Occipital lobe (tissue), 1 donor: ENCODE measurements at regions not wholly inside any gene's neighbourhood (a gene's known extent, or its start where the extent isn't known, plus 50 kb on each side); places are given as distances from the start of the nearest gene placed in this dataset.

Experiments used
- DNase-seq: peaks from one replicate; lab custom pipeline; 2025; lab: John Stamatoyannopoulos, UW

GRCh38 chr6:167674486-167674885 lies 152.2 kb upstream of the AFDN start:
- no peak for DNase-seq

- DNase-seq = no peak
Measured at GRCh38 chr6:167676000-167676665, 150.6 kb upstream of the AFDN start.

- DNase-seq = no peak
Measured at GRCh38 chr6:167676666-167677421, 149.9 kb upstream of the AFDN start.

- DNase-seq = no peak
Measured at GRCh38 chr6:167677422-167677789, 149.3 kb upstream of the AFDN start.

- DNase-seq = no peak
Measured at GRCh38 chr6:167678102-167679101, 148.3 kb upstream of the AFDN start.

- DNase-seq = no peak
Measured at GRCh38 chr6:167679122-167679736, 147.5 kb upstream of the AFDN start.

GRCh38 chr6:167679790-167680604 lies 146.7 kb upstream of the AFDN start:
- DNase-seq = no peak

- no peak for DNase-seq
Measured at GRCh38 chr6:167680605-167681149, 146.0 kb upstream of the AFDN start.

GRCh38 chr6:167682125-167682524 lies 144.6 kb upstream of the AFDN start:
- DNase-seq = no peak

GRCh38 chr6:167682546-167683027 lies 144.1 kb upstream of the AFDN start:
- DNase-seq = no peak

- DNase-seq = peak; percentile 80
Measured at GRCh38 chr6:167683028-167683862, 143.5 kb upstream of the AFDN start.

- DNase-seq = no peak
Measured at GRCh38 chr6:167684276-167685104, 142.2 kb upstream of the AFDN start.

- DNase-seq = no peak
Measured at GRCh38 chr6:167685654-167686053, 141.1 kb upstream of the AFDN start.

GRCh38 chr6:167686204-167686893 lies 140.4 kb upstream of the AFDN start:
- DNase-seq = no peak

GRCh38 chr6:167687116-167687725 lies 139.5 kb upstream of the AFDN start:
- DNase-seq = no peak

GRCh38 chr6:167688123-167688522 lies 138.6 kb upstream of the AFDN start:
- no peak for DNase-seq

- DNase-seq = no peak
Measured at GRCh38 chr6:167689278-167689677, 137.4 kb upstream of the AFDN start.
